Dendritic cell treated with granulocyte-macrophage colony-stimulating factor and Interleukin-4, amounts not matched to agents 40 ng/mL and 50 ng/mL, for 4 days (primary cell): ENCODE measurements at regions not wholly inside any gene's neighbourhood (a gene's known extent, or its start where the extent isn't known, plus 50 kb on each side); places are given as distances from the start of the nearest gene placed in this dataset.

Experiments
- H3K27ac Mint-ChIP-seq: one replicate; pipeline ENCODE4 v1.8.0; 2022; ENCODE audit warnings: mild to moderate bottlenecking, mixed read lengths
- H3K27me3 Mint-ChIP-seq: one replicate; pipeline ENCODE4 v1.8.0; 2022; ENCODE audit warnings: mild to moderate bottlenecking, mixed read lengths
- H3K36me3 Mint-ChIP-seq: one replicate; pipeline ENCODE4 v1.8.0; 2022; ENCODE audit warnings: low read depth, mixed read lengths
- H3K4me1 Mint-ChIP-seq: one replicate; pipeline ENCODE4 v1.8.0; 2022; ENCODE audit warnings: low read depth, mixed read lengths
- H3K4me3 Mint-ChIP-seq: one replicate; pipeline ENCODE4 v1.8.0; 2022; ENCODE audit warnings: mild to moderate bottlenecking, moderate library complexity, mixed read lengths
- H3K9me3 Mint-ChIP-seq: one replicate; pipeline ENCODE4 v1.8.0; 2022; ENCODE audit warnings: mixed read lengths
- intact Hi-C: fragments of 100-400 bp; cut with micrococcal nuclease; formaldehyde crosslinking; loops from one replicate; pipeline ENCODE4 v1.15.0; 2022

DNA sequence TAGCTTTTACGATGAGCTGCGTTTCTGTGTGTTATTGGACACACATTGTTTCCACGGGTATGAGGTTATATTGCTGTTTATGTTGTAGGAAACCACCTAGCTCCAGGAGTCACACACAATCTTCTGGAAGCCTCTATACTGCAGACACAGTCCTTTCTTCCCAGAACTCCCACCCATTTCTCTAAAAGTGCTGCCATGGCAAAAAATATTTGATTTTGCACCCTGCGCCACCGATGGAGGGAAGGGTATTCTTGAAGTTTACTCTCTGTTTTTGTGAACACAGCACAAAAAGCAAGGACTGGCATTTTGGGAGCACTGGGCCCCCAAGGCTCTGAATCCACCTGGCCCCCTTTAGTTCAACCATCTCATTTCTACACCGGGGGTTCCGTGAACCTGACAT is 187.5 kb downstream of the ICE1 start:
- intact Hi-C loops, result no loop called here
- no peaks in the 10 kb centered on the region for H3K36me3 Mint-ChIP-seq
- H3K4me1 Mint-ChIP-seq, result no peaks in the 10 kb centered on the region
- H3K9me3 Mint-ChIP-seq, result no peaks in the 10 kb centered on the region
- H3K27me3 Mint-ChIP-seq, result no peaks in the 10 kb centered on the region
- no peak overlapping the region for H3K4me3 Mint-ChIP-seq
- no peak overlapping the region for H3K27ac Mint-ChIP-seq

DNA sequence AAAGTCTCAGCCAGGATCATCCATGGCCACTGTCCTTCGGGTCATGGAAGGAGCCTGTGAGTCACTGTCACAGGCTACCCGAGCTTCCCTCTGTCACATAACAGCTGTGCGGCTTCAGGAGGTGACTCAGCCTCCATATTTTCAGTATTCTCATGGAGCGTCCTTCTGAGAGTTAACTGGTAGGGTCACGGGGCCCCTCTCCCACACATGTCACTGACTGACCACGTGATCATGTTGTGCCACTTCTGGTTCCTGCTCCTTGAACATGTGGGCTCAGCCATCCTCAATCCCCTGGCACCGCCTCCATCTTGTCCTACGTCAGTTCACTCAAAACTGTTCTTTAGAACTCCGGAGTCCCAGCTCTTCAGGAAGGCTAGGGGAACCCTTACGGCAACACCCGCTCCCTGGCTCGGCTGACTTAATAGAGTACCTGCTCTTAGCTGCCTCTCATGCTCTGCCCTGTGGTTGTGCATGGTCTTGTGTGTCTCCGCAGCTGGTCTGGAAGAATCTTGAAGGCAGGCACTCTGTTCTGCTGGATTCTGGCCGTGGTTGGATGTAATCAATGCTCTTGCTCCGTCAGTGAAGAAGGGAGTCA is 182.8 kb downstream of the ICE1 start:
- Mint-ChIP-seq H3K4me3 (no peak overlapping the region), H3K27me3 (no peaks in the 10 kb centered on the region), H3K4me1 (no peaks in the 10 kb centered on the region), H3K27ac (no peak overlapping the region), H3K9me3 (peaks cover 7% of the 10 kb centered on the region), H3K36me3 (no peaks in the 10 kb centered on the region)
- intact Hi-C loops, result no loop called here

DNA sequence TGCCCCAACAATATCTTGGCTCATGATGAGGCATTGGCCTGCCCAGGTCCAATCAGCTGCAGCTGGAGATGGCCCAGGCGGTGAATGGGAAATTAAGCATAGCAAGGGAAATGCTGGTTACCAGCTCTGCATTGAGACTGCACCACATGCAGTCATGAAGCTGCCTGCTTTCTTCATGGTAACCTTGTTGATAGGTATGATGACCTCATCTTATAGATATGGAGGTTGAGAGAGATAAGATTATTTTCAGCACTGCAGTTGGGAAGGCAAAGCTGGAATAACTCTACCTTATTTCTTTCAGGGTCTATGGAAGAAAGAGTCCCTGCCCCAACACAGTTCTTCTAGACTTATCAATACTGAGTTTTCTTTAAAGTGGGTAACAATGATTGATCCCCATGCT is 180.1 kb downstream of the ICE1 start:
- Mint-ChIP-seq H3K4me1 (no peaks in the 10 kb centered on the region), H3K36me3 (no peaks in the 10 kb centered on the region), H3K4me3 (no peak overlapping the region), H3K27ac (no peak overlapping the region), H3K9me3 (peaks cover 11% of the 10 kb centered on the region), H3K27me3 (no peaks in the 10 kb centered on the region)
- intact Hi-C loops, result no loop called here

DNA sequence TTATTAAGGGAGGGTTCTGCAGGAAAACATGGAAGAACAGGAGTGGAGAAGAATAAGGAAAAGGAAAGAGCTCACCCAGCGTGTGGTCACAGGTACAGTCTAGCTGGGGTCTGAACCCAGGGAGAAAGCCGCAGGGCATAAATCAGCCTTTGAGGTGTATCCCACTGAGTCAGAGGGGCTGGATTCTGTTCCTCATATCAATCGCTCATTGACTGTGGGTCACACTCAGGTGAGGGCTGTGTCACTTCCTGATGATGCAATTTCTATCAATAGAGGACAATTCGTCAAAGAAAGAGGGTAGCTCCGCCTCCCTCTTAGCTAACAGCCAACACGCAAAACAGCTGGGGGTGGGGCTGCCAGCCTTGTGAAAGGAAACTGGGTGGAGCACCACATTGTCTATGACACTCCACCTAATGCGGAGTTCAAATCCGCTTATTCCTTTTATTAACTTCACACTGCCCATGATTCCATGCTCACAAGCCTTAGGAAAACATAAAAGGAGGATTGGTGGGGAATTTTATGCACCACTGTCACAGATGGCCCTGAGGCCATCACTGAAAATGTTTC is 176.2 kb downstream of the ICE1 start:
- intact Hi-C loops, result no loop called here
- no peaks in the 10 kb centered on the region for H3K27me3 Mint-ChIP-seq
- peaks cover 11% of the 10 kb centered on the region for H3K9me3 Mint-ChIP-seq
- H3K4me3 Mint-ChIP-seq, result no peak overlapping the region
- H3K36me3 Mint-ChIP-seq, result no peaks in the 10 kb centered on the region
- H3K4me1 Mint-ChIP-seq, result no peaks in the 10 kb centered on the region
- no peak overlapping the region for H3K27ac Mint-ChIP-seq

DNA sequence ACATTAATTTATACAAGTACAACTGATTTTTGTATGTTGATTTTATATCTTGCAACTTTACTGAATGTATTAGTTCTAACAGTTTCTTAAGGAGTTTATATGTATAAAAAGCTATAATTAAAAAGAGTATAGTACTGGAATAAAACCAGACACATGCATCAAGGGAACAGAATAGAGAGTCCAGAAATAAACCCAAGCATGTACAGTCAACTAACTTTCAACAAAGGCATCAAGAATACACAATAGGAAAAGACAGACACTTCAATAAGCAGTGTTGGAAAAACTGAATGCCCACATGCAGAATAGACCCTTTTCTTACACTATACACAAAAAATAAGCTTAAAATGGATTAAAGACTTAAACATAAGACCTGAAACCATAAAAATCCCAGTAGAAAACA is 170.9 kb downstream of the ICE1 start:
- H3K27me3 Mint-ChIP-seq, result no peaks in the 10 kb centered on the region
- H3K27ac Mint-ChIP-seq, result no peak overlapping the region
- intact Hi-C loops, result no loop called here
- H3K36me3 Mint-ChIP-seq, result no peaks in the 10 kb centered on the region
- H3K9me3 Mint-ChIP-seq, result peaks cover 6% of the 10 kb centered on the region
- no peak overlapping the region for H3K4me3 Mint-ChIP-seq
- H3K4me1 Mint-ChIP-seq, result no peaks in the 10 kb centered on the region

DNA sequence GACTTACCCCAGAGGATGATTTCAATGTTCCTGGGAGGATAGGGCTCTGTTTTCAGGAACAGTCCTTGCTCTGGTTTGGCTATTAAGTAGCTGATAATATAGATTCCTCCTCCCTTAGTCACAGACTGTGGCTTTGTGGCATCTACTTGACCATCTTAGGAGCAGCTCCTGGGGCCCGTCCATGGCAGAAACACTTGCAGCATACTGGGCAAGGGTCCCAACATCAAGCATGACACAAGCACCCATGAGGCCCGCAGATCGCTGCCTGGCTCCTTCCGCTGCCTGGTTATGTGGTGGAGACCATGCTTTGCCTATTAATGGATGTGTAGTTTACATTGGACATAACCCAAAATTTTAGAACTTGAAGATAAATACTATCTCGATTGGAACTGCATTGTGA is 170.1 kb downstream of the ICE1 start:
- intact Hi-C loops, result no loop called here
- Mint-ChIP-seq H3K9me3 (peaks cover 12% of the 10 kb centered on the region), H3K36me3 (no peaks in the 10 kb centered on the region), H3K4me3 (no peak overlapping the region), H3K27ac (no peak overlapping the region), H3K27me3 (no peaks in the 10 kb centered on the region), H3K4me1 (no peaks in the 10 kb centered on the region)

DNA sequence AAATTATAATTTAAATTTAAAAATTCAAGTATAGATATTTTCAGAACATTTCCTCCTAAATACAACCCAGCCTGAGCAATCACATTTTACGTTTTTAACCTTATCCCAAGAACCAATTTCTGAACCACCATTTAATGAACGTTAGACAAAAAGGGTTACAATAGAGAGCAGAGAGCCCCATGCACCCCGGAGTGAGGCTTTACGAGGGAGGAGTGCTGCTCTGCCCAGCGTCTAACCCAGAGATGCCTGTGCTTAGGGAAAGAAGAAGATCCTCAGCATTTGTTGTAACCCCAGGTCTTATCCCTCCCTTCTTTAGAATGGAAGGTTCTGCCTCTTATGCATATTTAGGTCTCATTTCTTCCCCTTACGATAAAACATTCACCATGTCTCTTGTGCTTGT is 169.1 kb downstream of the ICE1 start:
- Mint-ChIP-seq H3K4me3 (no peak overlapping the region), H3K27ac (no peak overlapping the region), H3K4me1 (no peaks in the 10 kb centered on the region), H3K27me3 (no peaks in the 10 kb centered on the region), H3K9me3 (peaks cover 12% of the 10 kb centered on the region), H3K36me3 (no peaks in the 10 kb centered on the region)
- intact Hi-C loops, result no loop called here

DNA sequence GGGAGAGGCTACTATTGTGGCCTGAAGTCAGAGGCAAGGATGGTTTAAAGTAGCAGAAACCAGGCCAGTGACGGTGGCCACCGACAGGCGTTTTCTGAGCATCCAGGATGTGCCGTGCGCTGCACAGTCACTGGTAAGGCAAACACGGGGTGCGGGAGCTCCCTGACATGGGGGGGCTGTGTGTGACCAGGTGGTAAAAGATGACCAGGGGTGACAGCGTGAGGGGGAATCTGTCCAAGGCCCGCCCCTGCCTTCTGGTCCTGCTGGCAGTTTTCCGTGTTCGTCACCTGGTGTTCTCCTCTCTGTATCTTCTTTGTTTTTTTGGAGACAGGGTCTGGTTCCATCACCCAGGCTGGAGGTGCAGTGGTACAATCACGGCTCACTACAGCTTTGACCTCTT is 167.4 kb downstream of the ICE1 start:
- H3K36me3 Mint-ChIP-seq, result no peaks in the 10 kb centered on the region
- no peak overlapping the region for H3K4me3 Mint-ChIP-seq
- H3K9me3 Mint-ChIP-seq, result peaks cover 12% of the 10 kb centered on the region
- H3K27me3 Mint-ChIP-seq, result no peaks in the 10 kb centered on the region
- H3K27ac Mint-ChIP-seq, result no peak overlapping the region
- intact Hi-C loops, result no loop called here
- H3K4me1 Mint-ChIP-seq, result no peaks in the 10 kb centered on the region

DNA sequence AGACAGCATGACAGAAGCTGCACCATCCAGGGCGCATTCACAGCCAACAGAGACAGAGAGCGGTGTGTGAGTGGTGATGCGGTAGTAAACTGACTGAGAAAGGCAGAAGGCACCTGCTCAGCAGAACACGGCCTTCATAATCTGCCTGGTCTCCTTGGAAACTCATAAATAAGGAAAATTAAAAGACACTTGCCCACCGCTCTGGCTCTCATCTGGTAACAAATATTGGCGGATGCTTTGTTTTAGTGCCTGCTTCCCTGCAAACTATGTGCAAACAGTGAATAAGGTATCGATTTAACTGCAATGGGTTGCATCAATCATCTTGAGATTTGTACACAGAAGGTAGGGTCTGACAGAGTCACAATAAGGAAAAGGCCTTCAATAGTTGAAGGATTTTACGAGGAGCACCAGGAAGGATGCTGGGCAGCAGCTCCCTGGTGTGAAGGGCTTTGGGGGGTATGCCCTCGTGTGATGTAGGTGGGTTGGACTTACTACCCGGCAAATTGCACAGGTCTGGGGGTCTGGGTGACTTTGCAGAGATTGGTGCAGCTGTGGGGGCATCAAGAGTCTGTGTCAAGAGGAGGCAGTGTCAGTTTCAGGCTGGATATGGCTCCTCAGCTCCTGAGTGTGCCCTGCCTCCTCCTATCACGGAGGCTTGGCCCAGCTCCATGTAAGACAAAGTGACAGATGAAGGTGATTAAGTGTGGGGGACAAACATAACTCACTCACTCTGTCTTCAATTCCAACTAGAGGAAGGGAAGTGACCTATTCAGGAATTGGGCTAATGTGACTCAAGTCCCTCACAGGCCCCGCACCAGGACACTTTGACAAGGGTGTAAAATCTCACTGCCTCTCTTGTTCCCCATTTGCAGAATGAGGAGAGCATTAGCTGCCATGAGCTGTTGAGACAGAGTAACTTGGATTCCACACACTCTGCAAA is 166.7 kb downstream of the ICE1 start:
- intact Hi-C loops, result no loop called here
- Mint-ChIP-seq H3K36me3 (no peaks in the 10 kb centered on the region), H3K4me1 (no peaks in the 10 kb centered on the region), H3K27ac (no peak overlapping the region), H3K9me3 (peaks cover 12% of the 10 kb centered on the region), H3K4me3 (no peak overlapping the region), H3K27me3 (no peaks in the 10 kb centered on the region)

DNA sequence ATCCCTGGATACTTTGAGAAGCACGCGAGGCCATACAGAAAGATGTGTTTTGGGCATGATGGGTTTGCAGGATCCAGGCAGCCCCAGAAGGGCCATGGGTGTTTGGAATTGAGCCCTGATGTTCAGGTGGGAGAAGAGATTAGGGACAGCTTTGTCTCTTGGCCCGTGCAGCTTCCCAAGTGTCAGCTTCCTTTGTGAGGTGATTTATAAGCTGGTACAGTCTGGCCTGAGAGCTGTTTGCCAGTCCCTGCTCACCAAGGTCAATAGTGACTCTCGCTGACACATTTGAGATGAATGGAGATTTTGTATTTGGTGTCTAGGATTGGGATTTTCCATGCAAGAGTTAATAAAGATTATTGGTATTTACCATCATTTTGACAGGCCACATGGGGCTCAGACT is 165.9 kb downstream of the ICE1 start:
- H3K4me1 Mint-ChIP-seq, result no peaks in the 10 kb centered on the region
- no peaks in the 10 kb centered on the region for H3K27me3 Mint-ChIP-seq
- intact Hi-C loops, result no loop called here
- peaks cover 12% of the 10 kb centered on the region for H3K9me3 Mint-ChIP-seq
- H3K36me3 Mint-ChIP-seq, result no peaks in the 10 kb centered on the region
- no peak overlapping the region for H3K4me3 Mint-ChIP-seq
- H3K27ac Mint-ChIP-seq, result no peak overlapping the region

DNA sequence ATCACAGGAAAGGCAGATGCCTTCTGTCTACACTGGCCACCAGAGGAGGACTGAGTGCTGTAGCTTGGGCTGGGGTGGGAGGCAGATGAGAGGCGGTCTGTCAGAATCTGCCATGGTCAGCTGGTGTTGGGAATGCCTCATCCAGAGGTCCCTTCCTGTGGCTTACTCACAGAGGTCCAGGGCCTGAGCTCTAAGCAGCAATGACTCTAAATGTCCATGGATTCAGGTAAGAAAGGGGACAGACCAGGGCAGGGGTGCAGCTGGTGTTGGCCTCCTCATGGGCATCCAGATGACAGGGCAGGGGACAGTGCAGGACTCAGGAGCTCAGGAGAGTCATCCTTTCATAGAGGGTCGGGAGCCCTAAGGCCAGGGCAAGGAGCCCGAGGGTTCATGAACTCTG is 165.0 kb downstream of the ICE1 start:
- H3K27me3 Mint-ChIP-seq, result no peaks in the 10 kb centered on the region
- H3K9me3 Mint-ChIP-seq, result peaks cover 12% of the 10 kb centered on the region
- no peaks in the 10 kb centered on the region for H3K36me3 Mint-ChIP-seq
- intact Hi-C loops, result no loop called here
- H3K4me1 Mint-ChIP-seq, result no peaks in the 10 kb centered on the region
- no peak overlapping the region for H3K4me3 Mint-ChIP-seq
- no peak overlapping the region for H3K27ac Mint-ChIP-seq

DNA sequence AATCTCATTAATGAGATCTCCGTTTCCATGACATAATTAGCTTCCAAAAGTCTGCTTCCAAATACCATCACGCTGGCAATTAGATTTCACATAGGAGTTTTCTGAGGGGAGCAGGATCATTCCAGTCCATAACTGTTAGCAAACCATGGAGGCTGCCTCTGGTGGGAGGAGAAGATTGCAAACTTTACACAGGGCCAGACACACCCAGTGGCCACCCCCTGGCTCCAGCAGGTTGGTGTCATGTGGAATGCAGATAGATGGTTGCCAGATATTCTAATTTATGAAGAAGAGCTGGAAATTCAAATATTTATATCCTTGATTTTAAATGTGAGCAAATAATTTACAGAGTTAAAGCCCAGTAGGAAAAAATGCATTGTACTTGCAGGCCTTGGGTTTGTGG is 164.2 kb downstream of the ICE1 start:
- H3K9me3 Mint-ChIP-seq, result peaks cover 12% of the 10 kb centered on the region
- no peak overlapping the region for H3K4me3 Mint-ChIP-seq
- intact Hi-C loops, result no loop called here
- H3K27ac Mint-ChIP-seq, result no peak overlapping the region
- no peaks in the 10 kb centered on the region for H3K27me3 Mint-ChIP-seq
- H3K36me3 Mint-ChIP-seq, result no peaks in the 10 kb centered on the region
- H3K4me1 Mint-ChIP-seq, result no peaks in the 10 kb centered on the region

DNA sequence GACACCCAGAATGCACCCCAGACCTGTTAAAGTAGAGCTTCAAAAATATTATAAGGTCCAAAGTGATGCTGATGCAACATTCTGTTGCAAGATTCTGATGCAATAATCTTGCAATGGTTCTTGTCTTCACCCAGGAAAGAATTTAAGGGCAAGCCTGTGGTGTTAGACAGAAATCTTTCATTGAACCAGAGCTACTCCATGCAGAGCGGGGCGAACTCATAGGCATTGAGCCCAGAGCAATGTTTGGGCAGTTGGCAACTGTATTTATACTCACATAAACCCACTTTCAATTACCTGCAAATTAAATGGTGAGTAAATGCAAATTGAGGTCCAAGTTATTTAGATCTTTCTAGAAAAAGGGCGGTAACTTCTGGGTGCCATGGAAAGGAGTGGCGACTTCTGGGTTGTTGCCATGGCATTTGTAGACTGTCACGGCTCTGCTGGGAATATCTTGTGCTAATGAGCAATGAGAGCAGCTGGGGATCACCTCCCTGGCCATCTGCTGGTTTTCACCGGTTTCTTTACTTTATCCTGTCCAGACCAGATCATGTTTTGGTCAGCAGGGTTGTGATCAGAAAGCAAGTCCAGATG is 163.4 kb downstream of the ICE1 start:
- H3K36me3 Mint-ChIP-seq, result no peaks in the 10 kb centered on the region
- H3K9me3 Mint-ChIP-seq, result peaks cover 12% of the 10 kb centered on the region
- no peaks in the 10 kb centered on the region for H3K4me1 Mint-ChIP-seq
- no peak overlapping the region for H3K4me3 Mint-ChIP-seq
- H3K27ac Mint-ChIP-seq, result no peak overlapping the region
- no peaks in the 10 kb centered on the region for H3K27me3 Mint-ChIP-seq
- intact Hi-C loops, result no loop called here

DNA sequence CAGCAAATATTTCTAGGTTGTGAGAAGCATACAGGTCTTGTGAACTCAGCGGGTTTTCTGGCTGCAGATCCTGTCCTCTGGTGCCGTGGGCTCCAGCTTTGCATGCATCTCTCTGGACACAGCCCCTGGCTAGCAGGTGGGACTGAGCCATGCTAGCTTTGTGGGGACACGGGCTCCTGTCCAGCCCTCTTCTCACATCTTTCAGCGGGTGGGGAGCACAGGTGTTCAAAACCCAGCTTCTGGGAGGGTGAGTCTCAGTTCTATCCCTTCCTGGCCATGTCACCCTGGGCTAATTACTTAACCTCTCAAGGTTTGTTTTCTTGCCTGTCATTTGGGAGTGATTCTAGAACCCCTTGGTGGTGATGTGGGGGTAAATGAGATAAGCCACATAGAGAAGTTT is 162.3 kb downstream of the ICE1 start:
- Mint-ChIP-seq H3K4me3 (no peak overlapping the region), H3K27me3 (no peaks in the 10 kb centered on the region), H3K4me1 (no peaks in the 10 kb centered on the region), H3K9me3 (peaks cover 12% of the 10 kb centered on the region), H3K36me3 (no peaks in the 10 kb centered on the region), H3K27ac (no peak overlapping the region)
- intact Hi-C loops, result no loop called here
